ENCODE measurements at regions not wholly inside any gene's neighbourhood (a gene's known extent, or its start where the extent isn't known, plus 50 kb on each side); places are given as distances from the start of the nearest gene placed in this dataset.

GRCh38 chr2:180356676-180357075, 349.6 kb upstream of the CWC22 start:
- no peaks in the 10 kb centered on the region for H3K9me3 ChIP-seq (ENCODE audit: control insufficient read depth, insufficient read depth, low read depth, low read length)
- H3K36me3 ChIP-seq (ENCODE audit: control insufficient read depth, insufficient read depth, low read length): no peaks in the 10 kb centered on the region
- in situ Hi-C loops (cut with HindIII; ENCODE audit: low pct_unique_long_range_greater_than_20kb, low sequenced_read_pairs): no loop called here
- intact Hi-C loops (cut with micrococcal nuclease; ENCODE audit: unreplicated experiment): no loop called here
- BruUV-seq (replicated peaks): no TSS peak
- CTCF ChIA-PET: no interaction called here
- no peak overlapping the region for H3K27ac ChIP-seq (ENCODE audit: low read length)
- POLR2A ChIA-PET: no interaction called here
- H3K27me3 ChIP-seq (ENCODE audit: control insufficient read depth, insufficient read depth, low read length): no peaks in the 10 kb centered on the region
- no peak for DNase-seq (ENCODE audit: low read depth, low spot score)
- no peak for ATAC-seq
- no peaks in the 10 kb centered on the region for H3K4me1 ChIP-seq (ENCODE audit: control insufficient read depth, insufficient read depth, low read length)
- TF ChIP-seq REST (IDR thresholded peaks at IDR 0.05; ENCODE audit: insufficient read depth in 1 of 2, low read depth in 2 of 2, low read length in 1 of 2): no peak
- no peak for TF ChIP-seq TCF7L2 (IDR thresholded peaks at IDR 0.05; ENCODE audit: low read depth, low read length)
- no peak for TF ChIP-seq POLR2AphosphoS5 (IDR thresholded peaks at IDR 0.05; ENCODE audit: low read depth, low read length)
- TF ChIP-seq SIN3A (IDR thresholded peaks at IDR 0.05; ENCODE audit: borderline replicate concordance, insufficient read depth, low read depth, low read length): no peak
- TF ChIP-seq CTCF (IDR thresholded peaks at IDR 0.05): no peak
- H3K4me3 ChIP-seq (ENCODE audit: low read depth in 2 of 2, low read length in 2 of 2): no peak overlapping the region

GRCh38 chr2:180352620-180353019, 345.5 kb upstream of the CWC22 start:
- in situ Hi-C loops (cut with HindIII; ENCODE audit: low pct_unique_long_range_greater_than_20kb, low sequenced_read_pairs): no loop called here
- ChIA-PET CTCF (no interaction called here), POLR2A (no interaction called here)

More at GRCh38 chr2:180352620-180353019, 345.5 kb upstream of the CWC22 start:
- no peaks in the 10 kb centered on the region for H3K36me3 ChIP-seq (ENCODE audit: control insufficient read depth, insufficient read depth, low read length)
- H3K9me3 ChIP-seq (ENCODE audit: control insufficient read depth, insufficient read depth, low read depth, low read length): no peaks in the 10 kb centered on the region
- BruUV-seq (replicated peaks): no TSS peak
- intact Hi-C loops (cut with micrococcal nuclease; ENCODE audit: unreplicated experiment): no loop called here
- TF ChIP-seq SIN3A (IDR thresholded peaks at IDR 0.05; ENCODE audit: borderline replicate concordance, insufficient read depth, low read depth, low read length) (no peak), POLR2AphosphoS5 (IDR thresholded peaks at IDR 0.05; ENCODE audit: low read depth, low read length) (no peak), REST (IDR thresholded peaks at IDR 0.05; ENCODE audit: insufficient read depth in 1 of 2, low read depth in 2 of 2, low read length in 1 of 2) (no peak), CTCF (IDR thresholded peaks at IDR 0.05) (no peak), TCF7L2 (IDR thresholded peaks at IDR 0.05; ENCODE audit: low read depth, low read length) (no peak)
- H3K27ac ChIP-seq (ENCODE audit: low read length): no peak overlapping the region
- no peaks in the 10 kb centered on the region for H3K4me1 ChIP-seq (ENCODE audit: control insufficient read depth, insufficient read depth, low read length)
- DNase-seq (ENCODE audit: low read depth, low spot score): no peak
- H3K4me3 ChIP-seq (ENCODE audit: low read depth in 2 of 2, low read length in 2 of 2): no peak overlapping the region
- no peak for ATAC-seq
- no peaks in the 10 kb centered on the region for H3K27me3 ChIP-seq (ENCODE audit: control insufficient read depth, insufficient read depth, low read length)
